OCI-LY1 (cell line): ENCODE measurements at regions not wholly inside any gene's neighbourhood (a gene's known extent, or its start where the extent isn't known, plus 50 kb on each side); places are given as distances from the start of the nearest gene placed in this dataset.

ENCODE experiments used
- H2AFZ ChIP-seq: fragments of 200-600 bp; sonication (generic), shearing (Covaris generic); 2 replicates; pipeline ENCODE4 v1.6.0; 2014; ENCODE audit warnings: antibody characterized with exemption, mild to moderate bottlenecking, low read length
- H3F3A ChIP-seq: fragments of 200-600 bp; sonication (generic), shearing (Covaris generic); 2 replicates; pipeline ENCODE4 v1.6.0; 2014; ENCODE audit warnings: mild to moderate bottlenecking, antibody characterized with exemption, low read length, moderate library complexity; ENCODE audit not compliant: insufficient read depth
- H3K27ac ChIP-seq: fragments of 200-600 bp; sonication (generic); 2 replicates; pipeline ENCODE4 v1.5.1; 2014; ENCODE audit warnings: low read length, mixed run types, mild to moderate bottlenecking, low read depth; ENCODE audit not compliant: poor library complexity, severe bottlenecking
- H3K27me3 ChIP-seq: fragments of 200-600 bp; sonication (generic); 2 replicates; pipeline ENCODE4 v1.6.0; 2014; ENCODE audit warnings: antibody characterized with exemption, mild to moderate bottlenecking, low read length, moderate library complexity; ENCODE audit not compliant: insufficient read depth
- H3K36me3 ChIP-seq: fragments of 200-600 bp; sonication (generic); 2 replicates; pipeline ENCODE4 v1.6.1; 2014; ENCODE audit warnings: mild to moderate bottlenecking, antibody characterized with exemption, low read length, moderate library complexity, mixed read lengths; ENCODE audit not compliant: insufficient read depth
- H3K4me1 ChIP-seq: fragments of 200-600 bp; sonication (generic); 2 replicates; pipeline ENCODE4 v1.5.1; 2014; ENCODE audit warnings: mild to moderate bottlenecking, low read length, moderate library complexity; ENCODE audit not compliant: insufficient read depth, severe bottlenecking
- H3K4me2 ChIP-seq: fragments of 200-600 bp; sonication (generic), shearing (Covaris generic); 2 replicates; pipeline ENCODE4 v1.6.1; 2014; ENCODE audit warnings: low read length
- H3K4me3 ChIP-seq: fragments of 200-600 bp; sonication (generic); 2 replicates; pipeline ENCODE4 v1.5.1; 2014; ENCODE audit warnings: low read length, low read depth, mild to moderate bottlenecking, mixed read lengths; ENCODE audit not compliant: poor library complexity, severe bottlenecking
- H3K79me2 ChIP-seq: fragments of 200-600 bp; shearing (Covaris generic); 2 replicates; pipeline ENCODE4 v1.6.1; 2016; ENCODE audit warnings: mixed run types, low read length, mixed read lengths; ENCODE audit not compliant: insufficient read depth
- H3K9ac ChIP-seq: fragments of 200-600 bp; sonication (generic), shearing (Covaris generic); 2 replicates; pipeline ENCODE4 v1.6.1; 2014; ENCODE audit warnings: mild to moderate bottlenecking, low read length, mixed read lengths
- H3K9me2 ChIP-seq: fragments of 200-600 bp; sonication (generic), shearing (Covaris generic); 2 replicates; pipeline ENCODE4 v1.6.1; 2014; ENCODE audit warnings: low read depth, mild to moderate bottlenecking, low read length, mixed read lengths
- H3K9me3 ChIP-seq: fragments of 200-600 bp; shearing (Covaris generic); 2 replicates; pipeline ENCODE4 v1.6.1; 2014; ENCODE audit warnings: low read length, mixed read lengths
- H4K20me1 ChIP-seq: fragments of 200-600 bp; sonication (generic), shearing (Covaris generic); 2 replicates; pipeline ENCODE4 v1.6.0; 2016; ENCODE audit warnings: mild to moderate bottlenecking, low read length; ENCODE audit not compliant: insufficient read depth
- CTCF ChIP-seq: fragments of 200-600 bp; sonication (generic), shearing (Covaris generic); IDR thresholded peaks from 2 replicates; pipeline ENCODE4 v1.5.1; 2017; ENCODE audit warnings: mild to moderate bottlenecking, antibody characterized with exemption, low read length, moderate library complexity, mixed read lengths
- EZH2 ChIP-seq: fragments of 200-600 bp; sonication (generic), shearing (Covaris generic); IDR thresholded peaks from 2 replicates; pipeline ENCODE4 v1.8.0; 2017; ENCODE audit warnings: borderline replicate concordance, mixed run types, mild to moderate bottlenecking, antibody characterized with exemption, low read length, moderate library complexity, mixed read lengths

GRCh38 chr18:2186967-2187366 lies 384.3 kb downstream of the METTL4 start:
- H3K9me2 ChIP-seq: no peaks in the 10 kb centered on the region

GRCh38 chr18:2188258-2188657 lies 383.0 kb downstream of the METTL4 start:
- no peaks in the 10 kb centered on the region for H4K20me1 ChIP-seq
- no peak overlapping the region for H3K4me3 ChIP-seq
- no peaks in the 10 kb centered on the region for H3F3A ChIP-seq
- H3K4me2 ChIP-seq: no peak overlapping the region
- no peaks in the 10 kb centered on the region for H3K27me3 ChIP-seq
- H3K27ac ChIP-seq: no peak overlapping the region
- H3K9ac ChIP-seq: no peak overlapping the region
- TF ChIP-seq CTCF: no peak
- TF ChIP-seq EZH2: no peak
- no peak overlapping the region for H2AFZ ChIP-seq
- no peaks in the 10 kb centered on the region for H3K9me2 ChIP-seq
- H3K36me3 ChIP-seq: no peaks in the 10 kb centered on the region
- no peaks in the 10 kb centered on the region for H3K4me1 ChIP-seq
- no peaks in the 10 kb centered on the region for H3K9me3 ChIP-seq
- H3K79me2 ChIP-seq: no peaks in the 10 kb centered on the region

More at GRCh38 chr18:2186967-2187366, 384.3 kb downstream of the METTL4 start:
- no peaks in the 10 kb centered on the region for H3K4me1 ChIP-seq
- no peak overlapping the region for H3K4me3 ChIP-seq
- TF ChIP-seq EZH2 (no peak), CTCF (no peak)
- no peaks in the 10 kb centered on the region for H3K9me3 ChIP-seq
- H3K27me3 ChIP-seq: no peaks in the 10 kb centered on the region
- H4K20me1 ChIP-seq: no peaks in the 10 kb centered on the region
- H3F3A ChIP-seq: no peaks in the 10 kb centered on the region
- H3K36me3 ChIP-seq: no peaks in the 10 kb centered on the region
- H3K27ac ChIP-seq: no peak overlapping the region
- H2AFZ ChIP-seq: no peak overlapping the region
- H3K79me2 ChIP-seq: no peaks in the 10 kb centered on the region
- H3K4me2 ChIP-seq: no peak overlapping the region
- no peak overlapping the region for H3K9ac ChIP-seq

GRCh38 chr18:2191180-2191790 lies 380.0 kb downstream of the METTL4 start:
- Histone ChIP-seq H3K27me3 (no peaks in the 10 kb centered on the region), H3K27ac (no peak overlapping the region), H3K9ac (no peak overlapping the region), H3K79me2 (no peaks in the 10 kb centered on the region), H4K20me1 (no peaks in the 10 kb centered on the region), H2AFZ (no peak overlapping the region), H3K9me2 (no peaks in the 10 kb centered on the region), H3K4me1 (no peaks in the 10 kb centered on the region), H3K36me3 (no peaks in the 10 kb centered on the region), H3K9me3 (no peaks in the 10 kb centered on the region), H3K4me2 (no peak overlapping the region), H3F3A (no peaks in the 10 kb centered on the region), H3K4me3 (no peak overlapping the region)
- TF ChIP-seq CTCF: no peak
- TF ChIP-seq EZH2: no peak
